Kidney (tissue), 13 donors: ENCODE measurements at regions not wholly inside any gene's neighbourhood (a gene's known extent, or its start where the extent isn't known, plus 50 kb on each side); places are given as distances from the start of the nearest gene placed in this dataset.

Source experiments
- DNase-seq, 5 donors: peaks; one replicate each; pipeline ENCODE4 v3.0.0-alpha.2; 2013 to 2020
- FAIRE-seq: peaks from 2 replicates; lab custom pipeline; 2012; peaks lifted over from hg19 to GRCh38; lab: Jason Lieb, UNC
- H3K27ac ChIP-seq, 2 donors: one replicate each; pipeline ENCODE4 v1.7.0; 2013; ENCODE audit warnings: low read depth in 2 of 2, low read length in 2 of 2, inconsistent platforms in 1 of 2
- H3K27me3 ChIP-seq: one replicate; pipeline ENCODE4 v1.7.1; 2013; ENCODE audit warnings: low read length, inconsistent platforms; ENCODE audit not compliant: control insufficient read depth, insufficient read depth
- H3K36me3 ChIP-seq, 3 donors: one replicate each; pipeline versions ENCODE4 v1.7.0 to v1.7.1; 2013; ENCODE audit warnings: low read length in 3 of 3, control low read depth in 1 of 3, inconsistent platforms in 1 of 3; ENCODE audit not compliant: insufficient read depth in 3 of 3, control insufficient read depth in 2 of 3
- H3K4me1 ChIP-seq, 3 donors: one replicate each; pipeline versions ENCODE4 v1.7.0 to v1.7.1; 2013; ENCODE audit warnings: low read length in 3 of 3, inconsistent platforms in 1 of 3, low read depth in 1 of 3; ENCODE audit not compliant: control insufficient read depth in 2 of 3, insufficient read depth in 2 of 3
- H3K4me3 ChIP-seq, 3 donors: one replicate each; pipeline versions ENCODE4 v1.7.0 to v1.8.1; 2013; ENCODE audit warnings: low read length in 3 of 3, control low read depth in 1 of 3, inconsistent platforms in 1 of 3
- H3K9ac ChIP-seq, 3 donors: one replicate each; pipeline versions ENCODE4 v1.7.0 to v1.7.1; 2013; ENCODE audit warnings: low read length in 3 of 3, control low read depth in 1 of 3, inconsistent platforms in 1 of 3
- H3K9me3 ChIP-seq, 3 donors: one replicate each; pipeline versions ENCODE4 v1.7.0 to v1.7.1; 2013; ENCODE audit warnings: low read length in 3 of 3, control low read depth in 1 of 3, inconsistent platforms in 1 of 3; ENCODE audit not compliant: control insufficient read depth in 2 of 3, insufficient read depth in 1 of 3
- CTCF ChIP-seq: IDR thresholded peaks from 3 replicates; pipeline ENCODE4 v1.5.1; 2012; ENCODE audit warnings: mild to moderate bottlenecking, moderate library complexity, borderline replicate concordance; ENCODE audit not compliant: insufficient read depth; ENCODE audit errors: extremely low read depth
- intact Hi-C: fragments of 100-400 bp; cut with DNase I; formaldehyde crosslinking; loops from one replicate; pipeline ENCODE4 v1.11.1; 2022
- donor health status: control.
- donor health status: control.
- donor health status: control.
- donor health status: control.
- donor health status: control.
- donor health status: DM: yes; HTN: yes; CAD: no.
- donor health status: Normal renal cell carcinoma (clear cell type).

GRCh38 chr3:132781922-132782321 lies 59.7 kb upstream of the NPHP3 start:
- H3K9me3 ChIP-seq, result no peaks in the 10 kb centered on the region
- no peak for TF ChIP-seq CTCF
- DNase-seq (no peak), FAIRE-seq (no peak)
- no peak overlapping the region for H3K27ac ChIP-seq
- intact Hi-C loops, result no loop called here
- no peaks in the 10 kb centered on the region for H3K27me3 ChIP-seq
- H3K36me3 ChIP-seq, result no peaks in the 10 kb centered on the region
- no peaks in the 10 kb centered on the region for H3K4me1 ChIP-seq
- no peak overlapping the region for H3K9ac ChIP-seq
- no peak overlapping the region for H3K4me3 ChIP-seq

- no peak for FAIRE-seq
- H3K9me3 ChIP-seq, result no peaks in the 10 kb centered on the region
These were observed 55.0 kb upstream of the NPHP3 start for GRCh38 chr3:132777171-132777570.

GRCh38 chr3:132773071-132773619 lies 50.9 kb upstream of the NPHP3 start:
- no peaks in the 10 kb centered on the region for H3K36me3 ChIP-seq
- DNase-seq, result no peak
- no peak overlapping the region for H3K27ac ChIP-seq
- H3K4me3 ChIP-seq, result no peak overlapping the region
- H3K4me1 ChIP-seq, result no peaks in the 10 kb centered on the region
- H3K9me3 ChIP-seq, result no peaks in the 10 kb centered on the region
- no peak for FAIRE-seq
- H3K9ac ChIP-seq, result no peak overlapping the region
- intact Hi-C loops, result no loop called here
- no peaks in the 10 kb centered on the region for H3K27me3 ChIP-seq
- no peak for TF ChIP-seq CTCF

More at GRCh38 chr3:132777171-132777570, 55.0 kb upstream of the NPHP3 start:
- H3K4me3 ChIP-seq, result no peak overlapping the region
- intact Hi-C loops, result no loop called here
- no peak for DNase-seq
- H3K36me3 ChIP-seq, result no peaks in the 10 kb centered on the region
- no peaks in the 10 kb centered on the region for H3K27me3 ChIP-seq
- no peak for TF ChIP-seq CTCF
- no peak overlapping the region for H3K27ac ChIP-seq
- no peak overlapping the region for H3K9ac ChIP-seq
- no peaks in the 10 kb centered on the region for H3K4me1 ChIP-seq

- H3K27me3 ChIP-seq, result no peaks in the 10 kb centered on the region
- no peak for TF ChIP-seq CTCF
- no peak overlapping the region for H3K4me3 ChIP-seq
- no peak overlapping the region for H3K9ac ChIP-seq
- H3K4me1 ChIP-seq, result no peaks in the 10 kb centered on the region
- H3K9me3 ChIP-seq, result no peaks in the 10 kb centered on the region
- DNase-seq (no peak), FAIRE-seq (no peak)
- no peak overlapping the region for H3K27ac ChIP-seq
- intact Hi-C loops, result no loop called here
- H3K36me3 ChIP-seq, result no peaks in the 10 kb centered on the region
These were observed 50.0 kb upstream of the NPHP3 start for GRCh38 chr3:132772252-132772651.
